OCI-M1 (cell line): ENCODE measurements at regions not wholly inside any gene's neighbourhood (a gene's known extent, or its start where the extent isn't known, plus 50 kb on each side); places are given as distances from the start of the nearest gene placed in this dataset.

Experiments used
- DNase-seq: peaks from one replicate; lab custom pipeline; 2025; lab: John Stamatoyannopoulos, UW

DNA sequence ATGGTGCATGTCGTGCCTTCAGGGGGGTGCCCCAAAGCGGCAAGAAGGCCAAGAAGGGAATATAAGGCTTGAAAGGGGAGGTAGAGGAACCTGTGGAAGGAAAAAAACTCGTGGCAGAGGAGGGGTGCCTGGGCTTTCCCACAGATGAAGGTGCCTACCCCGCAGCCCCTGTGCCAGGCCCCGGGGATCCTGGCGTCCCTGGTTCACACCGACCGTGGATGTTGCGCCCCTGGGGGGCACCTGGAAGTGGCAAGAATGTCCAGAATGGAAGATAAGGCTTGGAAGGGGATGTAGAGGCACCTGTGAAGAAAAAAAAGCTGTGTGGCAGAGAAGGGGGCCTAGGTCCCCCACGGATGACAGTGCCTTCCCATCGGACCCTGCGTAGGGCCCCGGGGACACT is 282.2 kb downstream of the ALG10 start:
- no peak for DNase-seq

DNA sequence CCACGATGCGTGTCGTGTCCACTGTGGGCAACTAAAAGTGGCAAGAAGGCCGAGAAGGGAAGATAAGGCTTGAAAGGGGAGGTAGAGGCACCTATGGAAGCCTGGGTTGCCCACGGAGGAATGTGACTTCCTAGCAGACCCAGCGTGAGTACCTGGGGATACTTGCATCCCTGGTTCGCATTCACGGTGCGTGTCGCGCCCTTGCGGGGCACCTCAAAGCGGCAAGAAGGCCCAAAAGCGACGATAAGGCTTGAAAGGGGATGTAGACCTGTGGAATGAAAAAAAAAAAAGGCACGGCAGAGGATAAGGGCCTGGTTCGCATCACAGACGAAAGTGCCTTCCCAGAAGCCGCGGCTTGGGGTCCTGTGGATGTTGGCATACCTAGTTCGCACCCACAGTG is 282.9 kb downstream of the ALG10 start:
- no peak for DNase-seq

DNA sequence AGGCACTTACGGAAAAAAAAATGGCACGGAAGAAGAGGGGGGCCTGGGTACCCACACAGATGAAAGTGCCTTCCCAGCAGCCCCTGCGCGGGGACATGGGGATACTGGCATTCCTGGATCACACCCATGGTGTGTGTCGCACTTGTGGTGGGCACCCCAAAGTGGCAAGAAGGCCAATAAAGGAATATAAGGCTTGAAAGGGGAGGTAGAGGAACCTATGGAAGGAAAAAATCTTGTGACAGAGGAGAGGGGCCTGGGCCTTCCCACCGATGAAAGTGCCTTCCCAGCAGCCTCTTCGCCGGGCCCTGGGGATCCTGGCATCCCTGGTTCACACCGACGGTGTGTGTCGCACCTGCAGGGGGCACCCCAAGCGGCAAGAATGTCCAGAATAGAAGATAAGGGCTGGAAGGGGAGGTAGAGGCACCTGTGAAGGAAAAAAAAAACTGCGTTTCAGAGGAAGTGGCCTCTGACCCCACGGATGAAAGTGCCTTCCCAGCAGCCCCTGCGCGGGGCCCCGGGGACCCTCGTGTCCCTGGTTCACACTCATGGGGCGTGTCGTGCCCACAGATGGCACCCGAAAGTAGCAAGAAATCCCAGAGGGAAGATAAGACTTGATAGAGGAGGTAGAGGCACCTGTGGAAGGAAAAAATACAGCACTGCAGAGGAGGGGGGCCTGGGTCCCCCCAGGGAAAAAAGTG is 284.0 kb downstream of the ALG10 start:
- no peak for DNase-seq

DNA sequence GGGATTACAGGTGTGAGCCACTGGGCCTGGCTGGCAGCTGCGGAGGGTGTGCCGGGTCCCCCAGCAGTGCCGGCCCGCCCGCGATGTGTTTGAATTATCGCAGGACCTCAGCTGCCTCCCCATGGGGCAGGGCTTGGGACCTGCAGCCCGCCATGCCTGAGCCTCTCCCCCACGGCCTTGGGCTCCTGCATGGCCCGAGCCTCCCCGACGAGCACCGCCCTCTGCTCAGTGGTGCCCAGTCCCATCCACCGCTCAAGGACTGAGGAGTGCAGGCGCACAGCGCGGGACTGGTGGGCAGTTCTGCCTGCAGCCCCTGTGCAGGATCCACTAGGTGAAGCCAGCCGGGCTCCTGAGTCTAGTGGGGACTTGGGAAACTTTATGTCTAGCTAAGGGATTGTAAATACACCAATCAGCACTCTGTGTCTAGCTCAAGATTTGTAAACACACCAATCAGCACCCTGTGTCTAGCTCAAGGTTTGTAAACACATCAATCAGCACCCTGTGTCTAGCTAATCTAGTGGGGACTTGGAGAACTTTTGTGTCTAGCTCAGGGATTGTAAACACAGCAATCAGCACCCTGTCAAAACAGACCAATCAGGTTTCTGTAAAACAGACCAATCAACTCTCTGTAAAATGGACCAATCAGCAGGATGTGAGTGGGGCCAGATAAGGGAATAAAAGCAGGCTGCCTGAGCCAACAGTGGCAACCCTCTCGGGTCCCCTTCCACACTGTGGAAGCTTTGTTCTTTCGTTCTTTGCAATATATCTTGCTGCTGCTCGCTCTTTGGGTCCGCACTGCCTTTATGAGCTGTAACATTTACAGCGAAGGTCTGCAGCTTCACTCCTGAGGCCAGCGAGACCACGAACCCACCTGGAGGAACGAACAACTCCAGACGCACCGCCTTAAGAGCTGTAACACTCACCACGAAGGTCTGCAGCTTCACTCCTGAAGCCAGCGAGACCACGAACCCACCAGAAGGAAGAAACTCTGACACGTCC is 287.8 kb downstream of the ALG10 start:
- peak; percentile 2 for DNase-seq

DNA sequence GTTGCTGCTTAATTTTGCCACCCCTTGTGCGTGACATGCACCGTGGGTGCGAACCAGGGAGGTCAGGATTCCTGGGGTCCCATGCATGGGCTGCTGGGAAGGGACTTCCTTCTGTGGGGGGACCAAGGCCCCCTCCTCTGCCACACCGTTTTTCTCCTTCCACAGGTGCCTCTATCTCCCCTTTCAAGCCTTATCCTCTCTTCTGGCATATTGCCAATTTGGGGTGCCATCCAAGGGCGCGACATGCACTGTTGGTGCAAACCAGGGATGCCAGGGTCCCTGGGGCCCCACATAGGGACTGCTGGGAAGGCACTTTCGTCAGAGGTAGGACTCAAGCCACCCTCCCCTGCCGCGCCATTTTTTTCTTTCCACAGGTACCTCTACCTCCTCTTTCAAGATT is 289.0 kb downstream of the ALG10 start:
- no peak for DNase-seq

DNA sequence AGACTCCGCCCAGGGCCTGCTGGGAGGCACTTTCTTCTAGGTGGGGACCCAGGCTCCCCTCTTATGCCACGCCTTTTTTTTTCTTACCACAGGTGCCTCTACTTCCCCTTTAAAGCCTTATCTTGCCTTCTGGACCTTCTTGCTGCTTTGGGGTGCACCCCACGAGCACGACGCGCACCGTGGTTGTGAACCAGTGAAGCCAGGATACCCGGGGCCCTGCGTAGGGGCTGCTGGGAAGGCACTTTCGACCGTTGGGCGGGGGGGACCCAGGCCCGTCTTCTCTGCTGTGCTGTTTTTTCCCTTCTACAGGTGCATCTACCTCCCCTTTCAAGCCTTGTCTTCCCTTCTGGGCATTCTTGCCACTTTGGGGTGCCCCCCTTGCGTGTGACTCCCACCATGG is 305.4 kb downstream of the ALG10 start:
- no peak for DNase-seq

DNA sequence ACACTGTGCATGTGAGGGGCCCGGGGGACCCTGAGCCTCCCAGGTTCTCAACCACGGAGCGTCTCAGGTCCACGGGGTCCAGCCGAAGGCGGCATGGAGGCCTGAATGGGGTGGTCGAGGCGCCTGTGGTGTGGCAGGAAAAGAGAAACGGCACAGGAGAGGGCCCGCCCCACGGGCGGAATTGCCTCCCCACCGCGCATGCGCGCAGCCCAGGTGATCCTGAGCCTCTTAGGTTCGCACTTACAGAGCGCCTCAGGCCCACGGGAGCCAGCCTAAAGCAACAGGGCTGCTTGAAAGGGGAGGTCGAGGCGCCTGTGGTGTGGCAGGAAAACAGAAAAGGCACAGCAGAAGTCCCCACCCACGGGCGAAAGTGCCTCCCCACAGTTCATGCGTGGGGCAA is 311.0 kb downstream of the ALG10 start:
- no peak for DNase-seq

DNA sequence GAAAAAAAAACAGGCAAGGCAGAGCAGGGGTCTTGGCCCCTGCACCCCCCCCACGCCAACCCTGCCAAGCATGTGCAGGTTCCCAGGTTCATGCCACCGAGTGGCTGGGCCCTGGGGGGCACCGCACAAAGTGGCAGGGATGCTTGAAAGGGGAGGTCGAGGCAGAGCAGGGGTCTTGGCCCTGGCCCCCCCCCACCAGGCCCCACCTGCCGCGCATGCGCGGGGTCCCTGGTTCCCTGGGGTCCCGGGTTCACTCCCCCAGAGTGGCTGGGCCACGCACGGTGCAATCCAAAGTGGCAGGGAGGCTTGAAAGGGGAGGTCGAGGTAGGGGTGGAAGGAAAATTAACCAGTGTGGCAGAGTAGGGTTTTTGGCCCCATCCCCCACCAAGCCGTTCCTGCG is 312.2 kb downstream of the ALG10 start:
- DNase-seq, result no peak

DNA sequence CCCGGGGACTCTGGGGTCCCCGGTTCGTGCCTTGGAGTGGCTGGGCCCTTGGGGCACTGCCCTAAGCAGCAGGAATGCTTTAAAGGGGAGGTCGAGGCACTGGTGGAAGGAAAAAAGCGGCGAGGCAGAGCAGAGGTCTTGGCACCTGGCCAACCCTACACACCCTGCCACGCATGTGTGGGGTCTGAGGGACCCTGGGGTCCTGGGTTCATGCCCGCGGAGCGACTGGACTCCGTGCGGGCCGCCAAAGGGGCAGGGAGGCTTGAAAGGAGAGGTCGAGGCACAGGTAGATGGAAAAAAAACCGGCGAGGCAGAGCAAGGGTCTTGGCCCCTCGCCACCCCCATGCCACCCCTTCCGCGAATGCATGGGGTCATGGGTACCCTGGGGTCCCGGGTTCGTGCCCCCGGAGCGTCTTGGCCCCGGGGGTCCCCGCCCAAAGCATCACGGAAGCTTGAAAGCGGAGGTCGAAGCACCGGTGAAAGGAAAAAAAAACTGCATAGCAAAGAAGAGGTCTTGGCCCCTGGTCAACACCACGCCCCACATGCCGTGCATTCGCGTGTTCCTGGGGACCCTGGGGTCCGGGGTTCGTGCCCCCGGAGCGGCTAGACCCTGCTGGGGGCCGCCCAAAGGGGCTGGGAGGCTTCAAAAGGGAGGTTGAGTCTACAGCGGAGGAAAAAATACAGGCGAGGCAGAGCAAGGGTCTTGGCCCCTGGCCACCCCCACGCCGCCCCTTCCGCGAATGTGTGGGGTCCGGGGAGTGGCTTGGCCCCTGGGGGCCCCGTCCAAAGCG is 312.9 kb downstream of the ALG10 start:
- DNase-seq, result no peak

DNA sequence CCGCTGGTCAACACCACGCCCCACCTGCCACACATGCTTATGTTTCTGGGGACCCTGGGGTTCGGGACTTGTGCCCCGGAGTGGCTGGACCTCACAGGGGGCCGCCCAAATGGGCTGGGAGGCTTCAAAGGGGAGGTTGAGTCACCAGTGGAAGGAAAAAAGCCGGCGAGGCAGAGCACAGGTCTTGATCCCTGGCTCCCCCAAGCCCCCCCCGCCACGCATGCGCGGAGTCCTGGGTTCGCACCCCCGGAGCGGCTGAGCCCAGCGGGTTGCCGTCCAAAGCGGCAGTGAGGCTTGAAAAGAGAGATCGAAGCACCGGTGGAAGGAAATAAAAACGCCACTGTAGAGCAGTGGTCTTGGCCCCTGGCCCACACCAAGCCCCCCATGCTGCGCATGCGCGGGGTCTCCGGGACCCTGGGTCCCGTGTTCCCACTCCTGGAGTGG is 313.5 kb downstream of the ALG10 start:
- no peak for DNase-seq

DNA sequence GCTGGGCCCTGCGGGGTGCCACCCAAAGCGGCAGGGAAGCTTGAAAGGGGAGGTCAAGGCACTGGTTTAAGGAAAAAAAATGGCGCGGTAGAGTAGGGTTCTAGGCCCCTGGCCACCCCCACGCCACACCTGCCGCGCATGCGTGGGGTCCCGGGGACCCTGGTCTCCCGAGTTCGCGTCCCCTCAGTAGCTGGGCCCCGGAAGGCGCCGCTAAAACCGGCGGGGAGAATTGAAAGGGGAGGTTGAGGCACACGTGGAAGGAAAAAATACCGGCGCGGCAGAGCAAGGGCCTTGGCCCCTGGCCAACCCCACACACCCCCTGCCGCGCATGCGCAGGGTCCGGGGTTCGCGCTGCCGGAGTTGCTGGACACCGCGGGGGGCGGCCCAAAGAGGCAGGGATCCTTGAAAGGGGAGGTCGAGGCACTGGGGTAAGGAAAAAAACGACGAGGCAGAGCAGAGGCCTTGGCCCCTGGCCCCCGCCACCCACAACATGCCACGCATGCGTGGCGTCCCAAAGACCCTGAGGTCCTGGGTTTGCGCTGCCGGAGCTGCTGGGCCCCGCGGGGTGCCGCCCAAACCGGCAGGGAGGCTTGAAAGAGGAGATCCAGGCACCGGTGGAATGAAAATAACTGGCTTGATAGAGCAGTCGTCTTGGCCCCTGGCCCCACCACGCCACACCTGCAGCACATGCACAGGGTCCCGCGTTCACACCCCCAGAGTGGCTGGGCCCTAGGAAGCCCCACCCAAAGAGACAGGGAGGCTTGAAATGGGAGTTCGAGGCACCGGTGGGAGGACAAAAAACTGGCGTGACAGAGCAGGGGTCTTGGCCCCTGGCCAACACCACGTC is 314.5 kb downstream of the ALG10 start:
- no peak for DNase-seq

DNA sequence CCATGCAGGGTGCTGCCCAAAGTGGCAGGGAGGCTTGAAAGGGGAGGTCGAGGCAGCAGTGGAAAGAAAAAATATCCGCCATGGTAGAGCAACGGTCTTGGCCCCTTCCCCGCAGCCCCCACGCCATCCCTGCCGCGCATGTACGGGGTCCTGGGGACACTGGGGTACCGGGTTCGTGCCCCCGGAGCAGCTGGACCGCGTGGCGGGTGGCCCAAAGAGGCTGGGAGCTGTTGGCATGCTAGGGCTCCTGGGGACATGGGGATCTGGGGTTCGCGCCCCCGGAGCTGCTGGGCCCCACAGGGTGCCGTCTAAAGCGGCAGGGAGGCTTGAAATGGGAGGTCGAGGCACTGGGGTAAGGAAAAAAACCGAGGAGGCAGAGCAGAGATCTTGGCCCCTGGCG is 316.5 kb downstream of the ALG10 start:
- no peak for DNase-seq

DNA sequence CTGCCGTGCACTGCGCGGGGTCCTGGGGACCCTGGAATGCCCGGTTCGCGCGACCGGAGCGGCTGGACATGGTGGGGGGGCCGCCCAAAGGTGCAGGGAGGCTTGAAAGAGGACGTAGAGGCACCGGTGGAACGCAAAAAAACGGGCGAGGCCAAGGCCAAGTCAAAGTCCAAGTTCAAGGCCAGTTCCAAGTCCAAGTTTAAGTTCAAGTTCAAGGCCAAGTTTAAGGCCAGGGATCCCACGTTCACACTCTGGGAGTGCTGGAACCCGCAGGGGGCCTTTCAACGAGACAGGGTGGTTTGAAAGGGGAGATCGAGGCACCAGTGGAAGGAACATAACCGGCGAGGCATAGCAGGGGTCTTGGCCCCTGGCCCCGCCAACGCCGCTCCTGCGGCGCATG is 317.6 kb downstream of the ALG10 start:
- DNase-seq, result no peak

DNA sequence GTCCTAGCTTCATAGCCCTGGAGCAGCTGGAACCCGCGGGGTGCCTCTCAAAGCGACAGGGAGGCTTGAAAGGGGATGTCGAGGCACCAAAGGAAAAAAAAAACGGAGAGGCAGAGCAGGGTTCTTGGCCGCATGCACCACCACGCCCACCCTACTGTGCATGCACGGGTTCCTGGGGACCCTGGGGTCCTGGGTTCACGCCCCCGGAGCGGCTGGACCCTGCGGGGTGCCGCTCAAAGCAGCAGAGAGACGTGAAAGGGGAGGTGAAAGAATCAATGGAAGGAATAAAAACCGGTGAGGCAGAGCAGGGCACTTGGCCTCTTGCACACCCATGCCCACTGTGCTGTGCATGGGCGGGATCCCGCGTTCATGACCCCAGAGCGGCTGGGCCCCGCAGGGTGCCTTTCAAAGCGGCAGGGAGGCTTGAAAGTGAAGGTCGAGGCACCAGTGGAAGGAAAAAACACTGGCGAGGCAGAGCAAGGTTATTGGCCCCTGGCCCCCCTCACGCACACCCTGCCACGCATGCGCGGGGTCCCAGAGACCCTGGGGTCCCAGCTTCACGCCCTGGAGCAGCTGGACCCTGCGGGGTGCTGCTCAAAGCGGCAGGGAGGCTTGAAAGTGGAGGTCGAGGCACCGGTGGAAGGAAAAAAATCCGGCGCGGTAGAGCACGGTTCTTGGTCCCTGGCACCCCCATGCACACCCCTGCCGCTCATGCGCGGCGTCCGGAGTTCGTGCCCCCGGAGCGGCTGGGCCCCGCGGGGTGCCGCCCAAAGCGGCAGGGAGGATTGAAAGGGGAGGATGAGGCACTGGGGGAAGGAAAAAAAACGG is 318.5 kb downstream of the ALG10 start:
- DNase-seq, result no peak

DNA sequence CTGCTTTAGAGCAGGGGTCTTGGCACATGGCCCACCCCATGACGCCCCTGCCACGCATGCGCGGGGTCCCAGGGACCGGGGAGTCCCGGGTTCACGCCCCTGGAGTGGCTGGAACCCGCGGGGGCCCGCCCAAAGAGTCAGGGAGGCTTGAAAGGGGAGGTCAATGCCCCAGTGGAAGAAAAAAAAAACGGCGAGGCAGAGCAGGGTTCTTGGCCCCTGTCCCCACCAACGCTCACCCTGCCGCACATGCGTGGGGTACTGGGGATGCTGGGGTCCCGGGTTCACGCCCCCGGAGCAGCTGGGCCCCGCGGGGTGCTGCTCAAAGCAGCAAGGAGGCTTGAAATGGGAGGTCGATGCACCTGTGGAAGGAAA is 319.1 kb downstream of the ALG10 start:
- no peak for DNase-seq

DNA sequence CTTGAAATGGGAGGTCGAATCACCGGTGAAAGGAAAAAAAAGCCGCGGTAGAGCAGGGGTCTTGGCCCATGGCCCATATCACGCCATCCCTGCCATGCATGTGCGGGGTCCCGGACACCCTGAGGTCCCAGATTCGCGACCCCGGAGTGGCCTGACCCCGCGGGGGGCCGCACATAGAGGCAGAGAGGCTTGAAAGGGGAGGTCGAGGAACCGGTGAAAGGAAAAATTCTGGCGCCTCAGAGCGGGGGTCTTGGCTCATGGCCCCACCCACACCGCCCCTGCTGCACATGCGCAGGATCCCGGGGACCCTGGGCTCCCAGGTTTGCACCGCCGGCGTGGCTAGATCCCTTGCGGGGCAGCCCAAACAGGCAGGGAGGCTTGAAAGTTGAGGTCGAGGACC is 319.8 kb downstream of the ALG10 start:
- no peak for DNase-seq

DNA sequence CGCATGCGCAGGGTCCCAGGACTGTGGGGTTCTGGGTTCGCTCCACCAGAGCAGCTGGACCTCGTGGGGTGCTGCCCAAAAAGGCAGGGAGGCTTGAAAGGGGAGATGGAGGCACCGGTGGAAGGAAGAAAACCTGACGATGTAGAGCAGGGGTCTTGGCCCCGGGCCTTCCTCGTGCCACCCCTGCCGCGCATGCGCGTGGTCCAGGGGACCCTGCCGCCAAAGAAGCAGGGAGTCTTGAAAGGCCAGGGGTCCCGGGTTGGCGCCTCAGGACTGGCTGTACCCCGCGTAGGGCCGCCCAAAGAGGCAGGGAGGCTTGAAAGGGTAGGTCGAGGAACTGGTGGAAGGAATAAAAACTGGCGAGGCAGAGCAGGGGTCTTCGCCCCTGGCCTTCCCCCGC is 321.0 kb downstream of the ALG10 start:
- no peak for DNase-seq

DNA sequence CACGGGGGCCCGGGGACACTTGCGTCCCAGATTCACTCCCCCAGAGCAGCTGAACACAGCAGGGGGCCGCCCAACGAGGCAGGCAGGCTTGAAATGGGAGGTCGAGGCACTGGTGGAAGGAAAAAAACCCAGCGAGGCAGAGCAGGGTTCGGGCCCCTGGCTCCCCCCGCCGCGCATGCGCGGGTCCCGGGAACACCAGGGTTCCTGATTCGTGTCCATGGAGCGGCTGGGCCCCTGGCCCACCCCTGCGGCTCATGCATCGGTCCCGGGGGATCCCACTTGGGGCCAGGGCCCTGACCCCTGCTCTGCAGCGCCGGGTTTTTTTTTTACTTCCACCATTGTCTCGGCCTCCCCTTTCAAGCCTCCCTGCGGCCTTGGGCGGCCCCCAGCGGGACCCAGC is 321.5 kb downstream of the ALG10 start:
- DNase-seq, result no peak

DNA sequence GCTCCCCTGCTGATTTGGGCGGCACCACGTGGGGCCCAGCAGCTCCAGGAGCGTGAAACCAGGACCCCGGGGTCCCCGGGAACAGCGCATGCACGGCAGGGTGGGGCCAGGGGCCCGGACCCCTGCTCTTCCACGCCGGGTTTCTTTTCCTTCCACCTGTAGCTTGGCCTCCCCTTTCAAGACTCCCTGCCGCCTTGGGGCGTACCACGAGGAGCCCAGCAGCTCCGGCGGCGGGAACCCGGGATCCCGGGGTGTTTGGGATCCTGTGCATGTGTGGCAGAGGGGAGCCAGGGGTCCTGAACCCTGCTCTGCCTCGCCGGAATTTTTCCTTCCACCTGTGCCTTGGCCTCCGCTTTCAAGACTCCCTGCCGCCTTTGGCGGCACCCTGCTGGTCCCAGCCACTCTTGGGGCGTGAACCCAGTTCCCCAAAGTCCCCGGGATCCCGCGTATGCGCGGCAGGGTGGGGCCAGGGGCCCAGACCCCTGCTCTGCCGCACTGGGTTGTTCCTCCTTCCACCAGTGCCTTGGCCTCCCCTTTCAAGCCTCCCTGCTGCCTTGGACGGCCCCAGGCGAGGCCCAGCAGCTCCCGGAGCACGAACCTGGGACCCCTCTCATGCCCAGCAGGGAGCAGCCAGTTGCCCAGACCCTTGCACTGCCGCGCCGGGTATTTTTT is 322.7 kb downstream of the ALG10 start:
- DNase-seq, result no peak

DNA sequence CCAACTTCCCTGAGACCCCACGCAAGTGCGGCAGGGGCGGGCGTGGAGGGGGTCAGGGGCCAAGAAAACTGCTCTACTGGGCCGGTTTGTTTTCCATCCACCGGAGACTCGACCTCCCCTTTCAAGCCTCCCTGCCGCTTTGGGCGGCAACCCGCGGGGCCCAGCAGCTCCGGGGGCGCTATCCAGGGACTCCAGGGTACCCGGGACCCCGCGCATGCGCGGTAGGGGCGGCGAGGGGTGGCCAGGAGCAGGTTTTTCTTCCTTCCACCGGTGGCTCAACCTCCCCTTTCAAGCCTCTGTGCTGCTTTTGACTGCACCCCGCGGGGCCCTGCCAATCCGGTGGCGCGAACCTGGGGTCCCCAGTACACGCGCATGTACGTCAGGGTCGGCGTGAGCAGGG is 323.5 kb downstream of the ALG10 start:
- DNase-seq, result no peak
